CD8-positive, alpha-beta memory T cell (primary cell): ENCODE measurements at regions not wholly inside any gene's neighbourhood (a gene's known extent, or its start where the extent isn't known, plus 50 kb on each side); places are given as distances from the start of the nearest gene placed in this dataset.

Experiments used
- CTCF ChIA-PET: fragments of 350-600 bp; sonication (Branson Sonifier 250); formaldehyde crosslinking; loops from one replicate; lab custom pipeline; 2021; ENCODE audit warnings: antibody characterized with exemption; lab: Charles Lee
- POLR2A ChIA-PET: fragments of 350-600 bp; sonication (Branson Sonifier 250); formaldehyde crosslinking; loops from one replicate; lab custom pipeline; 2021; ENCODE audit warnings: antibody characterized with exemption; lab: Charles Lee
- DNase-seq, 5 donors: peaks; one replicate each; pipeline versions ENCODE4 v3.0.0 to v3.0.0-alpha.2; 2020 to 2022; ENCODE audit warnings: mixed read lengths in 1 of 5
- H3K27ac ChIP-seq: one replicate; pipeline ENCODE4 v1.7.0; 2013; ENCODE audit warnings: low read depth, mild to moderate bottlenecking, low read length, moderate library complexity
- H3K27me3 ChIP-seq: 2 replicates; pipeline ENCODE4 v1.7.0; 2013; ENCODE audit warnings: low read length, mild to moderate bottlenecking; ENCODE audit not compliant: insufficient read depth, poor library complexity, severe bottlenecking
- H3K36me3 ChIP-seq: 2 replicates; pipeline ENCODE4 v1.7.0; 2013; ENCODE audit warnings: mild to moderate bottlenecking, low read length, moderate library complexity; ENCODE audit not compliant: insufficient read depth
- H3K4me1 ChIP-seq: 2 replicates; pipeline ENCODE4 v1.7.0; 2013; ENCODE audit warnings: mild to moderate bottlenecking, low read length, moderate library complexity; ENCODE audit not compliant: insufficient read depth
- H3K4me3 ChIP-seq: 2 replicates; pipeline ENCODE4 v1.7.0; 2013; ENCODE audit warnings: mild to moderate bottlenecking, low read length
- H3K9me3 ChIP-seq: 2 replicates; pipeline ENCODE4 v1.7.0; 2013; ENCODE audit warnings: mild to moderate bottlenecking, low read length
- H3K27ac Mint-ChIP-seq, 8 donors: one replicate each; pipeline ENCODE4 v1.8.0; 2020 to 2021; ENCODE audit warnings: mixed read lengths in 8 of 8, mild to moderate bottlenecking in 6 of 8, inconsistent platforms in 3 of 8, moderate library complexity in 3 of 8
- H3K27me3 Mint-ChIP-seq, 2 donors: one replicate each; pipeline ENCODE4 v1.8.0; 2020 to 2021; ENCODE audit warnings: mixed read lengths in 2 of 2, mild to moderate bottlenecking in 1 of 2, moderate library complexity in 1 of 2
- H3K36me3 Mint-ChIP-seq, 3 donors: one replicate each; pipeline ENCODE4 v1.8.0; 2020 to 2021; ENCODE audit warnings: mixed read lengths in 3 of 3, inconsistent platforms in 1 of 3, mild to moderate bottlenecking in 1 of 3
- H3K4me1 Mint-ChIP-seq, 3 donors: one replicate each; pipeline ENCODE4 v1.8.0; 2020 to 2021; ENCODE audit warnings: mixed read lengths in 3 of 3, inconsistent platforms in 1 of 3, mild to moderate bottlenecking in 1 of 3
- H3K4me3 Mint-ChIP-seq, 7 donors: one replicate each; pipeline ENCODE4 v1.8.0; 2020 to 2021; ENCODE audit warnings: mixed read lengths in 7 of 7, mild to moderate bottlenecking in 6 of 7, moderate library complexity in 4 of 7, inconsistent platforms in 2 of 7
- H3K9me3 Mint-ChIP-seq, 5 donors: one replicate each; pipeline ENCODE4 v1.8.0; 2020 to 2022; ENCODE audit warnings: mixed read lengths in 5 of 5, mild to moderate bottlenecking in 3 of 5, moderate library complexity in 2 of 5, inconsistent platforms in 1 of 5

- H3K9me3 Mint-ChIP-seq, result peaks cover 10 to 14% (median 12%) of the 10 kb centered on the region in 5 donors
- ChIA-PET CTCF (no interaction called here), POLR2A (no interaction called here)
- no peaks in the 10 kb centered on the region for H3K27me3 ChIP-seq
- no peaks in the 10 kb centered on the region for H3K4me1 Mint-ChIP-seq
- no peaks in the 10 kb centered on the region for H3K36me3 Mint-ChIP-seq
- H3K4me3 Mint-ChIP-seq, result no peak overlapping the region
- no peak overlapping the region for H3K4me3 ChIP-seq
- H3K27ac ChIP-seq, result no peak overlapping the region
- no peak overlapping the region for H3K27ac Mint-ChIP-seq
- no peaks in the 10 kb centered on the region for H3K9me3 ChIP-seq
- no peaks in the 10 kb centered on the region for H3K27me3 Mint-ChIP-seq
- H3K4me1 ChIP-seq, result no peaks in the 10 kb centered on the region
- DNase-seq, result no peak
- no peaks in the 10 kb centered on the region for H3K36me3 ChIP-seq
Measured at GRCh38 chr4:32106767-32107166, 1386.6 kb downstream of the PCDH7 start.

GRCh38 chr4:32112891-32113290 is 1392.7 kb downstream of the PCDH7 start:
- Mint-ChIP-seq H3K36me3 (no peaks in the 10 kb centered on the region), H3K4me3 (no peak overlapping the region), H3K27ac (no peak overlapping the region), H3K27me3 (no peaks in the 10 kb centered on the region), H3K4me1 (no peaks in the 10 kb centered on the region), H3K9me3 (peaks cover under 1 to 6% (median 6%) of the 10 kb centered on the region in 5 donors)
- Histone ChIP-seq H3K4me3 (no peak overlapping the region), H3K27ac (no peak overlapping the region), H3K36me3 (no peaks in the 10 kb centered on the region), H3K9me3 (no peaks in the 10 kb centered on the region), H3K27me3 (no peaks in the 10 kb centered on the region), H3K4me1 (no peaks in the 10 kb centered on the region)
- DNase-seq, result no peak
- CTCF ChIA-PET, result no interaction called here
- POLR2A ChIA-PET, result no interaction called here

- no peaks in the 10 kb centered on the region for H3K36me3 Mint-ChIP-seq
Measured at GRCh38 chr4:32117693-32118092, 1397.5 kb downstream of the PCDH7 start.

GRCh38 chr4:32119907-32120306 is 1399.7 kb downstream of the PCDH7 start:
- Mint-ChIP-seq H3K4me3 (no peak overlapping the region), H3K9me3 (peaks cover 3 to 32% (median 12%) of the 10 kb centered on the region in 5 donors), H3K4me1 (no peaks in the 10 kb centered on the region), H3K36me3 (no peaks in the 10 kb centered on the region), H3K27me3 (no peaks in the 10 kb centered on the region), H3K27ac (no peak overlapping the region)
- Histone ChIP-seq H3K27me3 (no peaks in the 10 kb centered on the region), H3K4me3 (no peak overlapping the region), H3K9me3 (peaks cover 4% of the 10 kb centered on the region), H3K27ac (no peak overlapping the region), H3K36me3 (no peaks in the 10 kb centered on the region), H3K4me1 (no peaks in the 10 kb centered on the region)
- DNase-seq, result no peak
- ChIA-PET POLR2A (no interaction called here), CTCF (no interaction called here)

More at GRCh38 chr4:32117693-32118092, 1397.5 kb downstream of the PCDH7 start:
- Mint-ChIP-seq H3K4me3 (no peak overlapping the region), H3K27ac (no peak overlapping the region), H3K27me3 (no peaks in the 10 kb centered on the region), H3K4me1 (no peaks in the 10 kb centered on the region), H3K9me3 (peaks cover 2 to 20% (median 7%) of the 10 kb centered on the region in 5 donors)
- no peak for DNase-seq
- CTCF ChIA-PET, result no interaction called here
- no peaks in the 10 kb centered on the region for H3K4me1 ChIP-seq
- H3K27ac ChIP-seq, result no peak overlapping the region
- no peaks in the 10 kb centered on the region for H3K36me3 ChIP-seq
- peaks cover 4% of the 10 kb centered on the region for H3K9me3 ChIP-seq
- POLR2A ChIA-PET, result no interaction called here
- no peak overlapping the region for H3K4me3 ChIP-seq
- no peaks in the 10 kb centered on the region for H3K27me3 ChIP-seq

GRCh38 chr4:32128549-32128948 is 1408.4 kb downstream of the PCDH7 start:
- POLR2A ChIA-PET, result no interaction called here
- Mint-ChIP-seq H3K36me3 (no peaks in the 10 kb centered on the region), H3K4me3 (no peak overlapping the region)

GRCh38 chr4:32129967-32130366 is 1409.8 kb downstream of the PCDH7 start:
- no peak overlapping the region for H3K4me3 Mint-ChIP-seq
- peaks cover 0 to 33% (median 7%) of the 10 kb centered on the region in 5 donors for H3K9me3 Mint-ChIP-seq
- no peaks in the 10 kb centered on the region for H3K4me1 ChIP-seq
- no peak for DNase-seq
- no peaks in the 10 kb centered on the region for H3K4me1 Mint-ChIP-seq
- H3K36me3 ChIP-seq, result no peaks in the 10 kb centered on the region
- H3K9me3 ChIP-seq, result no peaks in the 10 kb centered on the region
- H3K27ac Mint-ChIP-seq, result no peak overlapping the region
- H3K27ac ChIP-seq, result no peak overlapping the region
- ChIA-PET POLR2A (no interaction called here), CTCF (no interaction called here)
- no peaks in the 10 kb centered on the region for H3K36me3 Mint-ChIP-seq
- H3K27me3 ChIP-seq, result no peaks in the 10 kb centered on the region
- H3K27me3 Mint-ChIP-seq, result no peaks in the 10 kb centered on the region
- no peak overlapping the region for H3K4me3 ChIP-seq

More at GRCh38 chr4:32128549-32128948, 1408.4 kb downstream of the PCDH7 start:
- Histone ChIP-seq H3K4me3 (no peak overlapping the region), H3K4me1 (no peaks in the 10 kb centered on the region), H3K36me3 (no peaks in the 10 kb centered on the region), H3K27me3 (no peaks in the 10 kb centered on the region), H3K27ac (no peak overlapping the region), H3K9me3 (no peaks in the 10 kb centered on the region)
- no peak for DNase-seq
- CTCF ChIA-PET, result no interaction called here
- Mint-ChIP-seq H3K4me1 (no peaks in the 10 kb centered on the region), H3K27ac (no peak overlapping the region), H3K27me3 (no peaks in the 10 kb centered on the region), H3K9me3 (peaks cover 2 to 37% (median 7%) of the 10 kb centered on the region in 5 donors)

GRCh38 chr4:32133141-32133540 is 1413.0 kb downstream of the PCDH7 start:
- Histone ChIP-seq H3K36me3 (no peaks in the 10 kb centered on the region), H3K27ac (no peak overlapping the region), H3K27me3 (no peaks in the 10 kb centered on the region), H3K9me3 (no peaks in the 10 kb centered on the region), H3K4me3 (no peak overlapping the region), H3K4me1 (no peaks in the 10 kb centered on the region)
- Mint-ChIP-seq H3K9me3 (peaks cover 2 to 26% (median 9%) of the 10 kb centered on the region in 5 donors), H3K4me3 (no peak overlapping the region), H3K36me3 (no peaks in the 10 kb centered on the region), H3K27me3 (no peaks in the 10 kb centered on the region), H3K4me1 (no peaks in the 10 kb centered on the region), H3K27ac (no peak overlapping the region)
- CTCF ChIA-PET, result no interaction called here
- no peak for DNase-seq
- POLR2A ChIA-PET, result no interaction called here

- Histone ChIP-seq H3K36me3 (no peaks in the 10 kb centered on the region), H3K4me1 (no peaks in the 10 kb centered on the region), H3K27me3 (no peaks in the 10 kb centered on the region), H3K9me3 (no peaks in the 10 kb centered on the region), H3K27ac (no peak overlapping the region), H3K4me3 (no peak overlapping the region)
- Mint-ChIP-seq H3K27me3 (no peaks in the 10 kb centered on the region), H3K4me1 (no peaks in the 10 kb centered on the region), H3K36me3 (no peaks in the 10 kb centered on the region), H3K4me3 (no peak overlapping the region), H3K9me3 (peaks cover 0 to 21% (median 9%) of the 10 kb centered on the region in 5 donors), H3K27ac (no peak overlapping the region)
- ChIA-PET CTCF (no interaction called here), POLR2A (no interaction called here)
- no peak for DNase-seq
Measured at GRCh38 chr4:32133734-32134133, 1413.6 kb downstream of the PCDH7 start.

GRCh38 chr4:32135642-32136041 is 1415.5 kb downstream of the PCDH7 start:
- Mint-ChIP-seq H3K27ac (no peak overlapping the region), H3K4me1 (no peaks in the 10 kb centered on the region), H3K36me3 (no peaks in the 10 kb centered on the region), H3K27me3 (no peaks in the 10 kb centered on the region), H3K9me3 (peaks cover 0 to 19% (median 9%) of the 10 kb centered on the region in 5 donors), H3K4me3 (no peak overlapping the region)
- Histone ChIP-seq H3K27ac (no peak overlapping the region), H3K36me3 (no peaks in the 10 kb centered on the region), H3K27me3 (no peaks in the 10 kb centered on the region), H3K4me1 (no peaks in the 10 kb centered on the region), H3K4me3 (no peak overlapping the region), H3K9me3 (no peaks in the 10 kb centered on the region)
- POLR2A ChIA-PET, result no interaction called here
- CTCF ChIA-PET, result no interaction called here
- DNase-seq, result no peak
